HG03280 (cell line): ENCODE measurements at regions not wholly inside any gene's neighbourhood (a gene's known extent, or its start where the extent isn't known, plus 50 kb on each side); places are given as distances from the start of the nearest gene placed in this dataset.
A peak's percentile ranks its signal among the peaks of the same experiment; 100 is the strongest.

Experiments used
- ATAC-seq: cut with Tn5 transposase; IDR thresholded peaks from one replicate; pipeline ENCODE4 v1.9.1; 2021; ENCODE audit warnings: mild to moderate bottlenecking, moderate library complexity; ENCODE audit not compliant: unreplicated experiment

- no peak for ATAC-seq
Measured at GRCh38 chr6:137933696-137934095, 66.6 kb downstream of the TNFAIP3 start.

DNA sequence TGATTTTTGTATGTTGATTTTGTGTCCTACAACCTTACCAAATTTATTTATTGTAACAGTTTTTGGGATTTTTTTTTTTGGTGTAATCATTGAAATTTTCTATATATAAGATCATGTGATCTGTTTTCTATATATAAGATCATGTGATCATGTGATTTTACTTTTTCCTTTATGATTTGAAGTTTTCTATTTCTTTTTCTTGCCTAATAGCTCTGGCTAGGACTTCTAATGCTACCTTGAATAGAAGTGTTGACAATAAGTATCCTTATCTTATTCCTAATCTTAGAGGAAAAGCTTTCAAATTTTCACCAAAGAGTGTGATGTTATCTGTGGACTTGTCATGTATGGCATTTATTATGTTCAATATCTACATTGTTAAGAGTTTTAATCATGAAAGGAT is 69.7 kb downstream of the TNFAIP3 start:
- ATAC-seq = no peak

DNA sequence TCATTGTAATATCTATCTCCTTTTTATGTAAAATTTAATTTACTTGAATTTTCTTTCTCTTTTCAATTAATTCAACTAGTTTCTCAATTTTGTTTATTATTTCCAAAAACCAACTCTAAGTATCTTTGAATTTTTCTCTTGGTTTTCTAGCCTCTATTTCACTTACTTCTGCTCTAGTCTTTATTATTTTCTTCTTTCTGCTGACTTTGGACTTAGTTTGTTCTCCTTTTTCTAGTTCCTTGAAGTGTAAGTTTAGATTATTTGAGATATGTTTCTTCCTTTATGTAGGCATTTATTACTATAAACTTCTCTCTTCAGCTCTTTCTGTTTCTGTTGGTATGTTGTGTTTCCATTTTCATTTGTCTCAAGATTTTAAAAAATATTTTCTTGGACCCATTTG is 70.8 kb downstream of the TNFAIP3 start:
- no peak for ATAC-seq

- ATAC-seq = no peak
Measured at GRCh38 chr6:137938770-137939379, 71.8 kb downstream of the TNFAIP3 start.

DNA sequence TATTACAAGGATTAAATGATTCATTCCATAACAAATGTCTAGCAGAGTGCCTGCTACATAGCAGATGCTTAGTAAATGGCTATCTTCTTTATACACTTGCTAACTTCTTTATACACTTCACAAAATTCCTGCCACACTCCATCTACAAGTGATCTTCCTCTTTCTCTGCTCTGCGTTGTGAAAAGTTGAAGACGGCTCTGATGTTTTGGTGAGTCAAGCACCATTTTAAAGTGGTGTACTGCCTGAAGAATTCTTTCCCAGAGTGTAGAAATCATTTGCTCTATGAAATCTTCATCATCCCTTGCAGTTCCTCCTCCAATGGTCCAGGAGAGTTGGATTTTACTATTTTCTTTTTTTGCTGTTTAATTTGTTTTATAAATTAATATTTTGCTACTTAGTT is 74.9 kb downstream of the TNFAIP3 start:
- ATAC-seq = no peak

DNA sequence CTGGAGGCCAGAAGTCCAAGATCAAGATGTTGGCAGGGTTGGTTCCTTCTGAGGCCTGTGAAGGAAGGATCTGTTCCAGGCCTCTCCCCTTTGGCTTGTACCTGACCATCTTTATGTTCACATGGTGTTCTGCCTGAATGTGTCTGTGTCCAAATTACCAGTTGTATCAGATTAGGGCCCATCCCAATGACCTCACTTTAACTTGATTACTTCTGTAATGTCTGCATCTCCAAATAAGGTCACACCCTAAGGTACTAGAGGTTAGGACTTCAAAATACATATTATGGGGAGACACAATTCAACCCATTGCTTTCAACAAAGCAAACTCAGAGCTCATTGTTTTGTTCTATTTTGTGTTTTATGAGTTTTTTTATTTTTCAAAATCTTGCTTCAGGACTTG is 75.7 kb downstream of the TNFAIP3 start:
- no peak for ATAC-seq

DNA sequence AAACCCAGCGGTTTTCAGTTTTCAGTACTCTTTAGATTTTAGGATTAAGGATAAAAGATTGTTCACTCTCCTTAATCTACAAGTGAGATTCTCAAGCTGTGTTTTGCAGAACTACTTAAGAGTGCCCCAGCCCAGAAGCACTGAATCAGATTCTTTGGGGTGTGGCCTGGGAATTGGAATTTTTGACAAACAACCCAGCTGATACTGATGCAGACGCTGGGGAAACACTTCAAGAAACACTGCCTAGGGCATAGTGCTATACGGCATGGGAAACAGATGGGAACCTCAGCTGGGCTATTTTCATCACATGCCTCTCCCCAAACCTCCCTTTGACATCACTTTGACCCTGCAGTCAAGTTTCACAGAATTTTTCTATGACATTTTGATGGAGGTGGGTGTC is 77.3 kb downstream of the TNFAIP3 start:
- ATAC-seq = peak; percentile 13

DNA sequence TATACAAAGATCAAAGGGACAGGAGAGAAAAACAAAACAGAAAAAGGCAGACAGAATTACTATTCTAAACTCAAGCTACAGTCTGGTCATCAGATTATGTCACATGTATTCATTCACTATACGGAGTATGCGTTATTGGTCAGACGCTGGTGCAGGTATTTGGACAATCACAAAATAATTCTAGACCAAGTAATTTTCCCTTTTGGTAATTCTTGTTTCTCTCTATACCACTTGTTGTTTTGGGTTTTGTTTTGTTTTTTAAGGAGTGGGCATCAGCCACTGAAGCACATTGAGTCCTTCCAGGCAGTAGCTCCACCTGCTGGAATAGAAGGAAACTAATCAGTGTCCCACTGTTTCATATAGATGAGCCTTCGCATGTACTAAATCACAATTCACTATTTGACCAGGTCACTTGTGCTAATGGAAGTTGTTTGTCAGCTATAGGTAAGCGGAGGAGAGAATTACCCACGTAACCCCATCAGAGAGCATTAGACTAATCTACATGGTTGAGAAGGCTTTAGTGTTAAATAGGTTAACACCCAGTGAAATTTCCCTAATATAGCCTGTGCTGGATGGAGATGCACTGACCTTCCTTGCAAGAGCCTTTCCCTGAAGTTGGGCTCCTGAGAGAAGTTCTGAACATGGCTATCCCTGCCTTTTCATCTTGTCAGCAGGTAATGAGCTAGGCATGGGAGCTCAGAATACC is 77.9 kb downstream of the TNFAIP3 start:
- ATAC-seq = peak; percentile 60

GRCh38 chr6:137949686-137950390 is 82.8 kb downstream of the TNFAIP3 start:
- peak; percentile 71 for ATAC-seq

DNA sequence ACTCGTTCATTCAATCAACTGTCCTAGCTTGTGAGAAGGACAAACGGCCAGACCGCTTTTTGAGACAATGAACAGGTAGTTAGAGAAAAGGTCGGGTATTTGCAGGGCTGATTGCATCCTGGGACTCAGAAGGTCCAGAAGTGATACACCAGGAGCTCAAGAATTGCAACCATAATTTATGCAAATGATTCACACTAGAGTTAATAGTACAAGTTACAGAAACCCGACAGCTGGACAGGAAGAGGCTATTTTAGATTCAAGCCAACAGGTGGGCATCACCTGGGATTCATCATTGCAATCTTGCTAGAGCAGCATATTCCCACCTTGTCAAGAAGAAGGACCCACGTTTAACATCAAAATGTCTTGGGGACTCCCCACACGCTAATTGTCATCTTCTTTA is 83.5 kb downstream of the TNFAIP3 start:
- ATAC-seq = peak; percentile 51

- ATAC-seq = peak; percentile 49
Measured at GRCh38 chr6:137951064-137951597, 84.1 kb downstream of the TNFAIP3 start.

GRCh38 chr6:137952247-137952646 is 85.2 kb downstream of the TNFAIP3 start:
- ATAC-seq = no peak

DNA sequence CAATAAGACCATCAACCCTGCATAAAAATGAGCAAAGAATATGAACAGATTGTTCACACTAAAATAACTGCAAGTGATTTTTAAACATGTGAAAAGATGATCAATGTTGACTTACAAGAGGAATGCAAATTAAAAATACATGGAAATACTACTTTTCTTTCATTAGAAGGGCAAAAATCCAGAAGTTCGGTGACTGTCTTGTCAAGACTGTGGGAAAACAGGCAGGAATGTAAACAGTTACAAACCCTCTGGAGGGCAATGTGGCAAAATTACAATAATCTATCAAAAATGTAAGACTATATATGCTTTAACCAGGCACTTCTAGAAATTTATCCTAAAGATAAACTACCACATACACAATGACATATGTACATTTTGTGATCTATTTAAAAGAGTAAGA is 86.7 kb downstream of the TNFAIP3 start:
- ATAC-seq = no peak

GRCh38 chr6:137954253-137954652 is 87.2 kb downstream of the TNFAIP3 start:
- no peak for ATAC-seq

DNA sequence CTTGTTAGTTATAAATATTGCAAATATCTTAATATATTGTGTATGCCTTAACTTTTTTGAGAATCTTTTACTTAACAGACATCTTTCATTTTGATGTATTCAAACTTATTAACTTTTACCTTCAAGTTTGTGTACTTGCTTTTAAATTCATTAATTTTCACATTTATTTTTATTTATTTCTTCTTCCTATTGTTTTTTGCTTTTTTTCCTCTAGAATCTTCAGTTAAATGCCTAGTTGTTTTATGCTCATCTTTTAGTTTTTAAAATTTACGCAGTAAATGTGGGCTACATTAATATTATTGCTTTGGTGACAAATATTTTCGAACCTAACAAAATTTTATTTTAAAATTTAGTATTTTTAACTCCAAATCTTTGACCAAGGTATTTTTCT is 89.0 kb downstream of the TNFAIP3 start:
- ATAC-seq = no peak

GRCh38 chr6:137957471-137957870 is 90.4 kb downstream of the TNFAIP3 start:
- no peak for ATAC-seq

DNA sequence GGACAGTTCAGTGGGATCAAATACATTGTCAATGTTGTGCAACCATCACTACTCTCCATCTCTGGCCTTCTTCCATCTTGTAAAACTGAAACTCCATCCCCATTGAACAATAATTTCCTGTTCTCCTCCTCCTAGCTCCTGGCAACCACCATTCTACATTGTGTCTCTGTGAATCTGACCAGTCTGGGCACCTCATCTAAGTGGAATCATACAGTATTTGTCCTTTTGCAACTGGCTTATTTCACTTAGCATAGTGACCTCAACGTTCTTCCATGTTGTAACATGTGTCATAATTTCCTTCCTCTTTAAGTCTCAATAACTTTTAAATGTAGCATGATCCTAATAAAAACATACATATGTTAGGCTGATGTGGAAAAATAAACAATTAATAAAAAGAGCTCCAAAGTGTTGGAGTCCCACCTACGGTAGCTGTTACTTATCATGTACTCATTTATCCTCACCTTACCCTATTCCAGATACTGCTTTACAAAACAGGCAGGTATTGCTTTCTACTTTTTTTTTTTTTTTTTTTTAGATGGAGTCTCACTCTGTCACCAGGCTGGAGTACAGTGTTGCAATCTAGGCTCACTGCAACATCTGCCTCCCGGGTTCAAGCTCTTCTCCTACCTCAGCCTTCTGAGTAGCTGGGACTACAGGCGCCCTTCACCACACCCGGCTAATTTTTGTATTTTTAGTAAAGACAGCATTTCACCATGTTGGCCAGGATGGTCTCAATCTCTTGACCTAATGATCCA is 91.9 kb downstream of the TNFAIP3 start:
- no peak for ATAC-seq

DNA sequence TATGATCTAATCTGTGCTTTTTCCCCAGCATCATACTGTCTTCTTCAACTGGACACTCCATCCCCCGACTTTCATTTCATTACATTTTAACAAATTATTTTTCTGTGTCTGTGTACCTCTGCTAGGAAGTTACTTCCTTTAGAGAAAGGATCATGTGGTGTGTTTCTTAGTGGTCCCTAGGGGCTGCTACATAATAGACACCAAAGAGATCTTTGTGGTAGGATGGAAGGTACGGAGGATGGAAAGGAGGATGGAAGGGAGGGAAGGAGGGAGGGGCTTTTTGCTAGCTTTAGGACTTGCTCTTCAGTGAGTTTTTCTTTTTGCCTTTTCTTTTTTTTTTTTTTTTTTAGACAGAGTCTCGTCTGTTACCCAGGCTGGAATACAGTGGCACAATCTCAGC is 95.7 kb downstream of the TNFAIP3 start:
- ATAC-seq = no peak

- ATAC-seq = no peak
Measured at GRCh38 chr6:137964876-137965275, 97.8 kb downstream of the TNFAIP3 start.

GRCh38 chr6:137967689-137968454 is 100.8 kb downstream of the TNFAIP3 start:
- ATAC-seq = no peak

- no peak for ATAC-seq
Measured at GRCh38 chr6:137968455-137968804, 101.4 kb downstream of the TNFAIP3 start.
